Panc1 (cell line): ENCODE measurements at regions not wholly inside any gene's neighbourhood (a gene's known extent, or its start where the extent isn't known, plus 50 kb on each side); places are given as distances from the start of the nearest gene placed in this dataset.

Source experiments
- ATAC-seq: fragments of 200-7000 bp; cut with Tn5 transposase; 2 replicates; pipeline ENCODE4 v1.9.1; 2020; ENCODE audit warnings: mild to moderate bottlenecking, moderate library complexity
- BruUV-seq: library from RNA; stranded (reverse); fragments of 400-500 nt; replicated peaks from 2 replicates; lab custom pipeline; 2021; lab: Mats Ljungman, UMichigan
- CTCF ChIA-PET: fragments of 300-600 bp; sonication (Branson Sonifier 250); formaldehyde crosslinking; loops from one replicate; lab custom pipeline; 2022; ENCODE audit warnings: antibody characterized with exemption; lab: Charles Lee
- POLR2A ChIA-PET: fragments of 300-600 bp; sonication (Branson Sonifier 250); formaldehyde crosslinking; loops from one replicate; lab custom pipeline; 2022; ENCODE audit warnings: antibody characterized with exemption; lab: Charles Lee
- DNase-seq: peaks from one replicate; pipeline ENCODE4 v3.0.0-alpha.2; 2010; ENCODE audit warnings: low read depth, low spot score
- H3K27ac ChIP-seq: 2 replicates; pipeline ENCODE4 v1.5.1; 2011; ENCODE audit warnings: mild to moderate bottlenecking, low read length, inconsistent platforms
- H3K27me3 ChIP-seq: fragments of 200-500 bp; sonication (Bioruptor generic); 2 replicates; pipeline ENCODE4 v1.6.0; 2014; ENCODE audit warnings: low read length, inconsistent platforms; ENCODE audit not compliant: control insufficient read depth, insufficient read depth
- H3K36me3 ChIP-seq: fragments of 200-500 bp; sonication (Bioruptor generic); 2 replicates; pipeline ENCODE4 v1.5.1; 2014; ENCODE audit warnings: inconsistent platforms, mild to moderate bottlenecking, low read length, moderate library complexity; ENCODE audit not compliant: control insufficient read depth, insufficient read depth
- H3K4me1 ChIP-seq: 2 replicates; pipeline ENCODE4 v1.5.1; 2011; ENCODE audit warnings: inconsistent platforms, mild to moderate bottlenecking, low read length, moderate library complexity; ENCODE audit not compliant: control insufficient read depth, insufficient read depth
- H3K4me3 ChIP-seq, 2 experiments: 2 replicates each; pipeline ENCODE4 v1.5.1; 2011 to 2012; ENCODE audit warnings: low read depth in 2 of 2, low read length in 2 of 2, mild to moderate bottlenecking in 2 of 2, inconsistent platforms in 1 of 2, moderate library complexity in 1 of 2
- H3K9me3 ChIP-seq: fragments of 200-500 bp; sonication (Bioruptor generic); 2 replicates; pipeline ENCODE4 v1.5.1; 2014; ENCODE audit warnings: low read depth, mild to moderate bottlenecking, inconsistent platforms, low read length, moderate library complexity; ENCODE audit not compliant: control insufficient read depth, insufficient read depth
- CTCF ChIP-seq: fragments of 450-650 bp; IDR thresholded peaks from 2 replicates; pipeline ENCODE4 v1.5.1; 2017; ENCODE audit warnings: mild to moderate bottlenecking
- POLR2AphosphoS5 ChIP-seq: IDR thresholded peaks from 2 replicates; pipeline ENCODE4 v1.6.1; 2012; ENCODE audit warnings: mild to moderate bottlenecking, low read depth, low read length, moderate library complexity
- REST ChIP-seq, 2 experiments: IDR thresholded peaks; 2 replicates each; pipeline ENCODE4 v1.6.1; 2011 to 2012; ENCODE audit warnings: low read depth in 2 of 2, control low read depth in 1 of 2, low read length in 1 of 2, mild to moderate bottlenecking in 1 of 2, moderate library complexity in 1 of 2; ENCODE audit not compliant: insufficient read depth in 1 of 2
- SIN3A ChIP-seq: IDR thresholded peaks from 2 replicates; pipeline ENCODE4 v1.6.1; 2012; ENCODE audit warnings: low read depth, mild to moderate bottlenecking, low read length, moderate library complexity, borderline replicate concordance; ENCODE audit not compliant: insufficient read depth
- TCF7L2 ChIP-seq: IDR thresholded peaks from 2 replicates; pipeline ENCODE4 v1.6.1; 2011; ENCODE audit warnings: mild to moderate bottlenecking, low read depth, low read length, inconsistent platforms
- in situ Hi-C: cut with HindIII; loops from 2 replicates; pipeline ENCODE4 v1.10.0; 2016; ENCODE audit warnings: low sequenced_read_pairs, low pct_unique_long_range_greater_than_20kb
- intact Hi-C: fragments of 100-400 bp; cut with micrococcal nuclease; formaldehyde crosslinking; loops from one replicate; pipeline ENCODE4 v1.10.0; 2022; ENCODE audit not compliant: unreplicated experiment

GRCh38 chr1:110743397-110743796 lies 68.7 kb upstream of the KCNA3 start:
- ChIA-PET POLR2A (no interaction called here), CTCF (no interaction called here)
- no TSS peak for BruUV-seq
- no peak for DNase-seq
- TF ChIP-seq POLR2AphosphoS5 (no peak), REST (IDR thresholded peaks at IDR 0.05; ENCODE audit: insufficient read depth in 1 of 2, low read depth in 2 of 2, low read length in 1 of 2) (no peak), SIN3A (no peak), CTCF (no peak), TCF7L2 (no peak)
- in situ Hi-C loops (no loop called here), intact Hi-C loops (no loop called here)
- no peak for ATAC-seq
- H3K27me3 ChIP-seq, result no peaks in the 10 kb centered on the region
- H3K4me1 ChIP-seq, result no peaks in the 10 kb centered on the region
- no peaks in the 10 kb centered on the region for H3K9me3 ChIP-seq
- no peak overlapping the region for H3K27ac ChIP-seq
- no peaks in the 10 kb centered on the region for H3K36me3 ChIP-seq
- H3K4me3 ChIP-seq, result no peak overlapping the region

- no peaks in the 10 kb centered on the region for H3K36me3 ChIP-seq
- TF ChIP-seq REST (IDR thresholded peaks at IDR 0.05; ENCODE audit: insufficient read depth in 1 of 2, low read depth in 2 of 2, low read length in 1 of 2) (no peak), TCF7L2 (no peak), CTCF (no peak), SIN3A (no peak), POLR2AphosphoS5 (no peak)
- ATAC-seq, result no peak
- BruUV-seq, result no TSS peak
- CTCF ChIA-PET, result no interaction called here
- H3K9me3 ChIP-seq, result no peaks in the 10 kb centered on the region
- H3K4me1 ChIP-seq, result no peaks in the 10 kb centered on the region
- DNase-seq, result no peak
- no peak overlapping the region for H3K27ac ChIP-seq
- POLR2A ChIA-PET, result no interaction called here
- H3K4me3 ChIP-seq, result no peak overlapping the region
- intact Hi-C loops, result no loop called here
- no peaks in the 10 kb centered on the region for H3K27me3 ChIP-seq
- in situ Hi-C loops, result no loop called here
These were observed 62.3 kb upstream of the KCNA3 start for GRCh38 chr1:110736900-110737605.
